ENCODE measurements at regions not wholly inside any gene's neighbourhood (a gene's known extent, or its start where the extent isn't known, plus 50 kb on each side); places are given as distances from the start of the nearest gene placed in this dataset.

DNA sequence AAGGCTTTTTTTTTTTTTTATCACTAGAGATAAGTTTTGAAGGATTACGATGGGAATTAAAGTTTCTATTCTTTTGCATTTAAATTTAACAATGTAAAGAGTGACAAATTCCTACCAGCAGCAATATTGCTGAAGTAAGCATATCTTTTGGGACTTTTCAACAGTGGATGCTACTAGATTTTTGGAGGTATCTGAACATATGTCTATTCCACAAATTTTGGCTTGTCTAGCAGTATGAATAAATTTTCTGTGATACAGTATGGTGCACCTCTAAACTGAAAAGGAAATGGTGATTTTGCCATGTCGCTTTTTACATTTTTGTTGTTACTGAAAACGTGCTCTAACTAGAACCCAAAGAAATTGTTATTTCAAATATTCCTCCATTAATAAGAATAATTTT lies 368.3 kb upstream of the MANEA start:
- FAIRE-seq, result no peak
- DNase-seq (ENCODE audit: insufficient read length, low spot score), result no peak
- TF ChIP-seq, protein P1, sequence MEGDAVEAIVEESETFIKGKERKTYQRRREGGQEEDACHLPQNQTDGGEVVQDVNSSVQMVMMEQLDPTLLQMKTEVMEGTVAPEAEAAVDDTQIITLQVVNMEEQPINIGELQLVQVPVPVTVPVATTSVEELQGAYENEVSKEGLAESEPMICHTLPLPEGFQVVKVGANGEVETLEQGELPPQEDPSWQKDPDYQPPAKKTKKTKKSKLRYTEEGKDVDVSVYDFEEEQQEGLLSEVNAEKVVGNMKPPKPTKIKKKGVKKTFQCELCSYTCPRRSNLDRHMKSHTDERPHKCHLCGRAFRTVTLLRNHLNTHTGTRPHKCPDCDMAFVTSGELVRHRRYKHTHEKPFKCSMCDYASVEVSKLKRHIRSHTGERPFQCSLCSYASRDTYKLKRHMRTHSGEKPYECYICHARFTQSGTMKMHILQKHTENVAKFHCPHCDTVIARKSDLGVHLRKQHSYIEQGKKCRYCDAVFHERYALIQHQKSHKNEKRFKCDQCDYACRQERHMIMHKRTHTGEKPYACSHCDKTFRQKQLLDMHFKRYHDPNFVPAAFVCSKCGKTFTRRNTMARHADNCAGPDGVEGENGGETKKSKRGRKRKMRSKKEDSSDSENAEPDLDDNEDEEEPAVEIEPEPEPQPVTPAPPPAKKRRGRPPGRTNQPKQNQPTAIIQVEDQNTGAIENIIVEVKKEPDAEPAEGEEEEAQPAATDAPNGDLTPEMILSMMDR (IDR thresholded peaks at IDR 0.05; ENCODE audit: insufficient read depth, missing control alignments), result no peak

DNA sequence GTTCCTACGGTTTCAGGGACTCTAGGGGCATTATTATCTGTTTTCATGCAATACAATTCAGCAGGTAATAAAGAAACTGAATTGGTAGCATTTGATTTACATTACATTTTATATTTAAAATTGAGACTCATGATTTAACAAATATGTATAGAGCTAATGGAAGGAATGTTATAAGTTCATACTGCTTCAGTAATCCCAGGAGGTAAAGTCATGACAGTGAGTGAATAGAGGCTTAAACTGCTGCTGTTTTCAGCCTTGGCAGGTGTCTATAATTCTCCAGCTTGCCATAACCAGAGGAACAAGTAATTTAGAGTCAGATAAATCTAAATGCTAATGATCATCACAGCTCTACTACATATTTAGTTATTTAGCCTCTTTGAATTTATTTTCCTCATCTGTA lies 360.8 kb upstream of the MANEA start:
- FAIRE-seq (no peak), DNase-seq (ENCODE audit: insufficient read length, low spot score) (no peak)
- TF ChIP-seq, protein P1 (IDR thresholded peaks at IDR 0.05; ENCODE audit: insufficient read depth, missing control alignments), result no peak

DNA sequence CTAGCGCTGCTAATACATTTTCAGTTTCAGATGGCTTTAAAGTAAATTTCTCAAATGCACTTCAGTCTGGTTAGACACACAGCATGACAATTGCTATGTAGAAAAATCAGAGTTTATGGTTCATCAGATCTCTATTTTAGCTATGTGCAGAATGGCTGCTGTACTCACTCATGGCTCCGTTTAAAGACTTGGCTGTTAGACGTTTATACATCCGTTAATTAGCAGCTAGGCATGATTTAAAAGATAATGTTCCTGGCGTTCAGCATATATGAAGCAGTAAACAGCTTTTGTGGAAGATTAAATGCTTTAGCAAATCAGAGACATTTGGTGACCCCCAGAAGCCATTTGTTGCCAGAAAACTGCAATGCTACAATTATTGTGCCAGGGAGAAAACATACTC lies 350.0 kb upstream of the MANEA start:
- DNase-seq (ENCODE audit: insufficient read length, low spot score), result no peak

DNA sequence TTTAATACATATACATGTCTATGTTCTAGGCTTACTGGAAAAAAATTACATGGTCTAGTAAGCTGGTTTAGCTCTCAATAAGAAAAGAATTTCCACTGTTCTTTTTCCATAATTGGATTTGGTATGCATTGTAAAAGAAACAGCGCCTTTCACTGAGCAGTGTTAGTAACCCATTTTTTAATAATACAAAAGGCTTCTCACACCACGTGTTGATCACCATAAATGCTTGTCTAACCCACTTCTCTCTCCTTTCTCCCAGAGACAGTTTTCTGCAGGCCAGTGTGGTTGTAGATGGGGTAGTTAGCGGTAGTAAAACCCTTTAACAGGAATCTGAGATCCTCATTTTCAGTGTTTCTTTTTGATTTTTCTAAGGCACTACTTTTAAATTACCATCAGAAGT lies 348.7 kb upstream of the MANEA start:
- no peak for DNase-seq (ENCODE audit: insufficient read length, low spot score)
- FAIRE-seq, result no peak
- TF ChIP-seq, protein P1 (IDR thresholded peaks at IDR 0.05; ENCODE audit: insufficient read depth, missing control alignments), result no peak

More for the DNA sequence above, 350.0 kb upstream of the MANEA start:
- no peak for FAIRE-seq
- TF ChIP-seq, protein P1 (IDR thresholded peaks at IDR 0.05; ENCODE audit: insufficient read depth, missing control alignments), result no peak

DNA sequence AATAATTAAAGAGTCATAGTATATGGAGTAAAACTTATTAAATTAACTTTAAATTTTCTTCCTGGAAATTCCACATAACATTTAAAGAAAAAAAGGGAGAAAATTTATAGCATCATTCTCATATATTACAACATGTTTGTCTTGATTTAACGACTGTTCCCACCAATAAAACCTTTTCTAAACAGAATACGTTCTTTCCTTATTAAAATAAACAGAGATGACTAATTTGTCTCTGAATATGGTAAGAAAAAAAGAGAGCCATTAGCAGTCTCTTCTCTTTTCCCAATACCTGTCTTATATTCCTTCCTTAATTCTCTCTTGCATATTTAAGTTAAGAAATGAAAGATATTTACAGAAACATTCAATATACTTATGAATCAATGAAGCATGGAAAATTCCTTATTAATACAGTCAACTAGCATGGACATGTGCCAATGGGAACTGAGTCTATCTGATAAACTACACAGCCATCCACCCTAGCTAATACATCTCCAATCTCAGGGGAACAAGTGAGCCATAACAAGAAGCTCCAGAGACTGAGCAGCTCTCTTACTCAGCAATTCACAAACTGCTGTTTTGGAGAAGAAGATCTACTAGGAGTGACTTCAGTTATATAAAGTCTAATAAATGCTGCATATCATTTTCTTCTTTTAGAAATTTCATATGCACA lies 347.1 kb upstream of the MANEA start:
- TF ChIP-seq, protein P1 (IDR thresholded peaks at IDR 0.05; ENCODE audit: insufficient read depth, missing control alignments), result no peak
- FAIRE-seq, result no peak
- DNase-seq (ENCODE audit: insufficient read length, low spot score), result no peak

DNA sequence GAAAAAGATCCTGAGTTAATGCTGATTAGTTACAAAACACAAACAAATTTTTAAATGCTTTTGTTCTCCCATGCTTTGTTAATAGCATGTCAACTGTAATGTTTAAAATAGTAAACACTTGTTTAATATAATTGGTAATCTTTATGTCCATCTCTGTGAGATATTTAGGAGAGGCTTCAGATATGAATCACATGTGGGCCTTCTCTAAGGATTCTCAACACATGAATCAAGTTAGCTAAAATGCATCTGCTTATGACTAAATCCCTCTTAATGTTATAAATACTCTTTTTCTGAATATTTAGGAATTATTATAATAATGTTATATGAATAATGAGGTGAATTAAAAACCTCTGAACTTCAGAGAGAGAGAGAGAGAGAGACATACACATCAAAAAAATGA lies 345.9 kb upstream of the MANEA start:
- DNase-seq (ENCODE audit: insufficient read length, low spot score) (no peak), FAIRE-seq (no peak)

DNA sequence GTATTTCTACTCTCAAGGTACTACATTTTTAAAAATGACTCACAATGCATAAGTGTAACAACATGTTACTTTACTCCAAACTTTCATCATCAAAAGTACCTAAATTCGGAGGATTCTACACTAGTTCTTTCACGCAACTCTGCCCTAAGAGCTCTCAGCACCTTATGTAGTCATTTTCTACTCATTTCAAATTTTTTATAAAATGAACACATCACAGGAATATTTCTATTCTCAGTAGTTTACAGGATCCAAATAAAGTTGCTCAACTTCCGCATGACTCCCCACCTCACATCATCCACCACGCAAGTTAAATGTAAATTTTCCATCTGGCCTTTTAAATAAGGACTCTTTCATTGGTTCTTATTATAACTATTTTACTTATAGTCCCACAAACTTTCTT lies 344.9 kb upstream of the MANEA start:
- TF ChIP-seq, protein P1 (IDR thresholded peaks at IDR 0.05; ENCODE audit: insufficient read depth, missing control alignments), result no peak
- no peak for FAIRE-seq
- no peak for DNase-seq (ENCODE audit: insufficient read length, low spot score)

More for the DNA sequence above, 345.9 kb upstream of the MANEA start:
- TF ChIP-seq, protein P1 (IDR thresholded peaks at IDR 0.05; ENCODE audit: insufficient read depth, missing control alignments), result no peak
